Neural cell (in vitro differentiated cells): ENCODE measurements at regions not wholly inside any gene's neighbourhood (a gene's known extent, or its start where the extent isn't known, plus 50 kb on each side); places are given as distances from the start of the nearest gene placed in this dataset.

Experiments
- EP300 ChIP-seq: fragments of 450-650 bp; conservative IDR thresholded peaks from 2 replicates; pipeline ENCODE4 v1.6.1; 2014; ENCODE audit warnings: antibody characterized with exemption, mild to moderate bottlenecking, moderate library complexity; ENCODE audit not compliant: poor library complexity, severe bottlenecking
- EZH2 ChIP-seq: fragments of 200-600, 300-800 bp; shearing (Covaris generic), sonication (generic); IDR thresholded peaks from 2 replicates; pipeline ENCODE4 v1.6.1; 2014; ENCODE audit warnings: antibody characterized with exemption, low read length, borderline replicate concordance, mild to moderate bottlenecking; ENCODE audit not compliant: insufficient read depth, poor library complexity, severe bottlenecking
- POLR2AphosphoS5 ChIP-seq: IDR thresholded peaks from 2 replicates; pipeline ENCODE4 v1.6.1; 2012
- RAD21 ChIP-seq: fragments of 450-650 bp; conservative IDR thresholded peaks from 2 replicates; pipeline ENCODE4 v1.6.1; 2014; ENCODE audit warnings: antibody characterized with exemption, mild to moderate bottlenecking, moderate library complexity
- SMC3 ChIP-seq: fragments of 450-650 bp; conservative IDR thresholded peaks from 2 replicates; pipeline ENCODE4 v1.6.1; 2014; ENCODE audit warnings: antibody characterized with exemption, mild to moderate bottlenecking, moderate library complexity; ENCODE audit not compliant: poor library complexity
- TAF1 ChIP-seq: IDR thresholded peaks from 2 replicates; pipeline ENCODE4 v1.6.1; 2012; ENCODE audit warnings: low read depth
- TF ChIP-seq, protein P1 (sequence below): fragments of 450-650 bp; IDR thresholded peaks from 2 replicates; pipeline ENCODE4 v1.5.1; 2014; ENCODE audit warnings: antibody characterized with exemption, mild to moderate bottlenecking, moderate library complexity; ENCODE audit not compliant: poor library complexity, severe bottlenecking
- TF ChIP-seq, protein P2 (sequence below): IDR thresholded peaks from 2 replicates; pipeline ENCODE4 v1.6.1; 2012; ENCODE audit warnings: borderline replicate concordance

DNA sequence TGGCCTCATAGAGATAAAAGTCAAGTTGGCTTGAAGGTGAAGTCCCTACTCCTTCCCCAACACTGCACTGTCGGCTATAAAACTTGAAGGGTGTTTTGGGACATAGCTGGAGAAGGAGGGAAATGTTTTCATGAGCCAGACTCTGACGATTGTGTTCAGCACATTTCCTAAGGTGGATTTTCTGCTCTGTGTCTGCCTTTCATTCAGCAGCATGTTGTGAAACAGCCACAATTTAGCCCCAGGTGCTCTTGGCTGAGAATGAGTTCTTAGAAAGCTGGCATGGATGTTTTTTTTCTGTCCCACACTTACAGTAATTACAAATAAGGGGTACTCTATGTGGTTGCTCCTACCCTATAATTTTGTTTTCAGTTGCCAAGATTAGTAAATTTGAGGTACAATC lies 492.4 kb downstream of the MCTP2 start:
- TF ChIP-seq EZH2, result no peak
- TF ChIP-seq EP300, result no peak
- TF ChIP-seq, protein P1, sequence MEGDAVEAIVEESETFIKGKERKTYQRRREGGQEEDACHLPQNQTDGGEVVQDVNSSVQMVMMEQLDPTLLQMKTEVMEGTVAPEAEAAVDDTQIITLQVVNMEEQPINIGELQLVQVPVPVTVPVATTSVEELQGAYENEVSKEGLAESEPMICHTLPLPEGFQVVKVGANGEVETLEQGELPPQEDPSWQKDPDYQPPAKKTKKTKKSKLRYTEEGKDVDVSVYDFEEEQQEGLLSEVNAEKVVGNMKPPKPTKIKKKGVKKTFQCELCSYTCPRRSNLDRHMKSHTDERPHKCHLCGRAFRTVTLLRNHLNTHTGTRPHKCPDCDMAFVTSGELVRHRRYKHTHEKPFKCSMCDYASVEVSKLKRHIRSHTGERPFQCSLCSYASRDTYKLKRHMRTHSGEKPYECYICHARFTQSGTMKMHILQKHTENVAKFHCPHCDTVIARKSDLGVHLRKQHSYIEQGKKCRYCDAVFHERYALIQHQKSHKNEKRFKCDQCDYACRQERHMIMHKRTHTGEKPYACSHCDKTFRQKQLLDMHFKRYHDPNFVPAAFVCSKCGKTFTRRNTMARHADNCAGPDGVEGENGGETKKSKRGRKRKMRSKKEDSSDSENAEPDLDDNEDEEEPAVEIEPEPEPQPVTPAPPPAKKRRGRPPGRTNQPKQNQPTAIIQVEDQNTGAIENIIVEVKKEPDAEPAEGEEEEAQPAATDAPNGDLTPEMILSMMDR, result no peak
- TF ChIP-seq POLR2AphosphoS5, result no peak
- TF ChIP-seq RAD21, result no peak
- TF ChIP-seq, protein P2, sequence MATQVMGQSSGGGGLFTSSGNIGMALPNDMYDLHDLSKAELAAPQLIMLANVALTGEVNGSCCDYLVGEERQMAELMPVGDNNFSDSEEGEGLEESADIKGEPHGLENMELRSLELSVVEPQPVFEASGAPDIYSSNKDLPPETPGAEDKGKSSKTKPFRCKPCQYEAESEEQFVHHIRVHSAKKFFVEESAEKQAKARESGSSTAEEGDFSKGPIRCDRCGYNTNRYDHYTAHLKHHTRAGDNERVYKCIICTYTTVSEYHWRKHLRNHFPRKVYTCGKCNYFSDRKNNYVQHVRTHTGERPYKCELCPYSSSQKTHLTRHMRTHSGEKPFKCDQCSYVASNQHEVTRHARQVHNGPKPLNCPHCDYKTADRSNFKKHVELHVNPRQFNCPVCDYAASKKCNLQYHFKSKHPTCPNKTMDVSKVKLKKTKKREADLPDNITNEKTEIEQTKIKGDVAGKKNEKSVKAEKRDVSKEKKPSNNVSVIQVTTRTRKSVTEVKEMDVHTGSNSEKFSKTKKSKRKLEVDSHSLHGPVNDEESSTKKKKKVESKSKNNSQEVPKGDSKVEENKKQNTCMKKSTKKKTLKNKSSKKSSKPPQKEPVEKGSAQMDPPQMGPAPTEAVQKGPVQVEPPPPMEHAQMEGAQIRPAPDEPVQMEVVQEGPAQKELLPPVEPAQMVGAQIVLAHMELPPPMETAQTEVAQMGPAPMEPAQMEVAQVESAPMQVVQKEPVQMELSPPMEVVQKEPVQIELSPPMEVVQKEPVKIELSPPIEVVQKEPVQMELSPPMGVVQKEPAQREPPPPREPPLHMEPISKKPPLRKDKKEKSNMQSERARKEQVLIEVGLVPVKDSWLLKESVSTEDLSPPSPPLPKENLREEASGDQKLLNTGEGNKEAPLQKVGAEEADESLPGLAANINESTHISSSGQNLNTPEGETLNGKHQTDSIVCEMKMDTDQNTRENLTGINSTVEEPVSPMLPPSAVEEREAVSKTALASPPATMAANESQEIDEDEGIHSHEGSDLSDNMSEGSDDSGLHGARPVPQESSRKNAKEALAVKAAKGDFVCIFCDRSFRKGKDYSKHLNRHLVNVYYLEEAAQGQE, result no peak
- TF ChIP-seq TAF1, result no peak
- no peak for TF ChIP-seq SMC3
